Fibroblast of villous mesenchyme (primary cell): ENCODE measurements at regions not wholly inside any gene's neighbourhood (a gene's known extent, or its start where the extent isn't known, plus 50 kb on each side); places are given as distances from the start of the nearest gene placed in this dataset.

Experiments used
- DNase-seq: peaks from one replicate; pipeline ENCODE4 v3.0.0-alpha.2; 2010; ENCODE audit warnings: low read depth
- H3K4me3 ChIP-seq: 2 replicates; pipeline ENCODE4 v1.5.1; 2011; ENCODE audit warnings: low read depth, mild to moderate bottlenecking, low read length
- CTCF ChIP-seq: IDR thresholded peaks from 2 replicates; pipeline ENCODE4 v1.5.1; 2012; ENCODE audit warnings: low read depth, mild to moderate bottlenecking, low read length; ENCODE audit not compliant: insufficient read depth

GRCh38 chr16:26930786-26931581, 135.7 kb upstream of the C16orf82 start:
- TF ChIP-seq CTCF: no peak
- no peak overlapping the region for H3K4me3 ChIP-seq
- DNase-seq: no peak

- no peak for TF ChIP-seq CTCF
- no peak for DNase-seq
- H3K4me3 ChIP-seq: no peak overlapping the region
Measured at GRCh38 chr16:26950636-26951035, 116.1 kb upstream of the C16orf82 start.

- no peak overlapping the region for H3K4me3 ChIP-seq
- peak; percentile 11 for DNase-seq
- no peak for TF ChIP-seq CTCF
Measured at GRCh38 chr16:26951950-26952349, 114.8 kb upstream of the C16orf82 start.

- no peak for DNase-seq
- no peak overlapping the region for H3K4me3 ChIP-seq
- no peak for TF ChIP-seq CTCF
Measured at GRCh38 chr16:26952411-26952810, 114.3 kb upstream of the C16orf82 start.

GRCh38 chr16:26957283-26957859, 109.4 kb upstream of the C16orf82 start:
- no peak for DNase-seq
- no peak for TF ChIP-seq CTCF
- no peak overlapping the region for H3K4me3 ChIP-seq

- no peak for DNase-seq
- no peak overlapping the region for H3K4me3 ChIP-seq
- TF ChIP-seq CTCF: no peak
Measured at GRCh38 chr16:26959416-26960009, 107.2 kb upstream of the C16orf82 start.
